C4-2B (cell line): ENCODE measurements at regions not wholly inside any gene's neighbourhood (a gene's known extent, or its start where the extent isn't known, plus 50 kb on each side); places are given as distances from the start of the nearest gene placed in this dataset.

Source experiments
- ZFX ChIP-seq: fragments of 450-650 bp; IDR thresholded peaks from 2 replicates; pipeline ENCODE4 v1.6.1; 2017
- TF ChIP-seq, protein P1 (sequence below): fragments of 450-650 bp; conservative IDR thresholded peaks from 2 replicates; pipeline ENCODE4 v1.5.1; 2017; ENCODE audit warnings: mild to moderate bottlenecking

DNA sequence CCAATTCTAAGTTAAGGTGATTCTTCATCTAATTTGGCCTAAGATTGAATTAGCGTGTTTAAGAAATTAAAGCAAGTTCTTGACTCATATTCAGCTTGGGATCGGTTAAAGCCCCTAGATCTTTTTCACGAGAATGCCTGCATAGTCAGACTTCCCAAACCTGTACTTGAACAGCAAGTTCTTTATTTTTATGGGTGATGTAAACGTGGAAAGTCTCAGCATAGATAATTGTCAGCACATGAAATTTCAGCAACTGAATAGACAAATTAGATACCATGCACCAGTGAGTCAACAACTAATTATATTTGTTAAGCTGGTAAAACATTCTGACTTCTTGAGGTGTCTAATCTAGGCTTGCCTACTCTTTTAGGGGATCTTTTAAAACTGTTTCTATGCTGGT is 183.1 kb upstream of the TNFAIP3 start:
- TF ChIP-seq, protein P1, sequence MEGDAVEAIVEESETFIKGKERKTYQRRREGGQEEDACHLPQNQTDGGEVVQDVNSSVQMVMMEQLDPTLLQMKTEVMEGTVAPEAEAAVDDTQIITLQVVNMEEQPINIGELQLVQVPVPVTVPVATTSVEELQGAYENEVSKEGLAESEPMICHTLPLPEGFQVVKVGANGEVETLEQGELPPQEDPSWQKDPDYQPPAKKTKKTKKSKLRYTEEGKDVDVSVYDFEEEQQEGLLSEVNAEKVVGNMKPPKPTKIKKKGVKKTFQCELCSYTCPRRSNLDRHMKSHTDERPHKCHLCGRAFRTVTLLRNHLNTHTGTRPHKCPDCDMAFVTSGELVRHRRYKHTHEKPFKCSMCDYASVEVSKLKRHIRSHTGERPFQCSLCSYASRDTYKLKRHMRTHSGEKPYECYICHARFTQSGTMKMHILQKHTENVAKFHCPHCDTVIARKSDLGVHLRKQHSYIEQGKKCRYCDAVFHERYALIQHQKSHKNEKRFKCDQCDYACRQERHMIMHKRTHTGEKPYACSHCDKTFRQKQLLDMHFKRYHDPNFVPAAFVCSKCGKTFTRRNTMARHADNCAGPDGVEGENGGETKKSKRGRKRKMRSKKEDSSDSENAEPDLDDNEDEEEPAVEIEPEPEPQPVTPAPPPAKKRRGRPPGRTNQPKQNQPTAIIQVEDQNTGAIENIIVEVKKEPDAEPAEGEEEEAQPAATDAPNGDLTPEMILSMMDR = no peak
- no peak for TF ChIP-seq ZFX
